ENCODE measurements at regions not wholly inside any gene's neighbourhood (a gene's known extent, or its start where the extent isn't known, plus 50 kb on each side); places are given as distances from the start of the nearest gene placed in this dataset.

DNA sequence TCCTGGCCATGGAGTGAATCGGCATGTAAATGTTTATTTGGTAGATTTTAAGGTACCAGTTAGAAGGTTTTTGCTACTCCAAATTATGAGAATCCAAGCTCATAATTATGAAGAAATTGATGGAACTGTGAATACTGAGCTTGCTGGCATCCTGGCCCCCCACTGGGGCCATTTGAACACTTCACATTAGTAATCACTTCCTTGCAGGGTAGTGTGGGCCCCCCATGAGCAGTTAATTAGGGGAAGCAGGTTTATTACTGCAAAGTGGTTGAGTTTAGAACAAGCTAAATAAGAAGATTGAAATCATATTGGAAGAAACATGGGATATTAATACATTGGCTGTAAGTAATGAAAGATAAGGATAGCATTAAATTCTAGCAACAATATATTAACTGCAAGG, 86.7 kb downstream of the S1PR1 start:
- DNase-seq: no peak

DNA sequence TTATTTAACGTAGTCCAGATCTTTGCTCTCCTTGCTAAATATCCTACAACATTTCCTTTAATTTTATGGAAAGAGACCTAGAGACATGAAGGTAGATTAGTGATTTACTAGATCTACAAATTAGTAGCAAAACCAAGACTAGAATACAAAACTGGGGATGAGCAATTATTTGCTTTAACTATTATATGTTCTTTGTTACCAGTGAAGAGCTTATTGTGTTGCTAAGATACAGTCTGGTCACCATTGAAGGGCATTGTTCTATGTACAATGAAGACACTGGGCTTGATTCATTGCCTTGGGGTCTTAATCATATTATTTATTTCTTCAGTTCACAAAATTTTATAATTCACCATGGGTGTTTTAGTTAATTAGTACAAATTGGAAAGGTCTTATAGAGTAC, 88.3 kb downstream of the S1PR1 start:
- DNase-seq: no peak

DNA sequence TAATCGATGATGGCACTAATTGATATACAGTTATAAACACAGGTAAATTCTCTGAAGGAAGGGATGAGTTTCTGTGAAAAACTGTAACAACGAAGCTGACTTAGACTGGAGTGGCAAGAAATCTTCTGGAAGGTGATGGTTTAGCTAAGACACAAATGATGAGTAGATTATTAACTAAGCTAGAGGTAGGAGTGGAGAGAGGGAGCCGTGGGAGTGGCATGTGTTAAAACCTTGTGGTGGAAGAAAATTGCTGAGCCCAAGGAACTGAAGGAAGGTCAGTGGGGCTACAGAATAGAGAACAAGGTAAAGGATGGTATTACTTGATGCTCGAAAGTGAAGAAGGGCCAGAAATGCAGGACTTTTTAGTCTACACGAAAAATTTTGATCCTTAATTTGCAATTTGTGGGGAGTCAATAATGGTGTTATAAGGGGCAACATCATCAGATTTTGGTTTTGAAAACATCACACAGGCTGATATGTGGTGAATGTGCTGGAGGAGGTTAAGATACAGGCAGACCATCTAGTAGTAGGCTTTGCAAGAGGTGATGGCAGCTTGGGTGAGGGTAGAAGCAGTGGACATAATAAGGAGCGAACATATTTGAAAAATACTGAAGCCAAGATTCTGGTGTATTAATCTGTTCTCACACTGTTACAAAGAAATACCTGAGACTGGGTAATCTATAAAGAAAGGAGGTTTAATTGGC, 93.8 kb downstream of the S1PR1 start:
- no peak for DNase-seq

DNA sequence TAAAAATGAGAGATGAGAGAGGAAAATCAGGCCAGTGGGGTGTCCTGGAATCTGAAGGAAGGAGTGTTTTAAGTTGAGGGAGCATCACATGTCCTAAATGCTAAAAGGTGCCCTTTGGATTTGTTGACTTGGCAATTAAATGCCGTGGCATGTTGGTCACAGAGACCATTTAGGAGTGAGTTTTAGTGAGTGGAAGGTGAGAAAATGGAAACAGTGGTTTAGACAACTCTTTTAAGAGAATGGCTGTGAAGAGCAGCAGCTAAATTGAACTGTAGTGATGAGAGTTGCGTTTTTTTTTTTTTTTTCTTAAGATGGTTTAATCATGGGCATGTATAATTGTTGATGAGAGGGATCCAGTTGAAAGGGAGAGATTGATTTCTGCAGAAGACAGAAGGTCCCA, 95.0 kb downstream of the S1PR1 start:
- DNase-seq: no peak

DNA sequence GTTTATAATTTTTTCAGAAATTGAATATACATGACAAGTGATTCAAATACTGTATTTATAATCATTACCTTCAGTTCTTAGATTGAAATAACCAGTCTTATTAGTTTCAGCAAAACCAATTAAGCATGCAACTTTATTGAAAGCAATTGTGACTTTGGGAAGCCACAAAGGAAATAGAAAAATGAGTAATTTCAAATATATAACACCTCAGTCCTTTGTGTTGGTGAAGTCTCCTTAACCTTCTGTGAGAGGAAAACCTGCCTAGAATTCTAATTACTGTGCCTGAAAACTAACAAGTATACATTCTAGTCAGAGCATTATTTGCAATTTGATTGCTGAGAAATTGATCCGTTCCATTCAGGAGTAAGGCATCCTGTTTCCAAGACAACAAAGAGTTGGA, 95.8 kb downstream of the S1PR1 start:
- no peak for DNase-seq

DNA sequence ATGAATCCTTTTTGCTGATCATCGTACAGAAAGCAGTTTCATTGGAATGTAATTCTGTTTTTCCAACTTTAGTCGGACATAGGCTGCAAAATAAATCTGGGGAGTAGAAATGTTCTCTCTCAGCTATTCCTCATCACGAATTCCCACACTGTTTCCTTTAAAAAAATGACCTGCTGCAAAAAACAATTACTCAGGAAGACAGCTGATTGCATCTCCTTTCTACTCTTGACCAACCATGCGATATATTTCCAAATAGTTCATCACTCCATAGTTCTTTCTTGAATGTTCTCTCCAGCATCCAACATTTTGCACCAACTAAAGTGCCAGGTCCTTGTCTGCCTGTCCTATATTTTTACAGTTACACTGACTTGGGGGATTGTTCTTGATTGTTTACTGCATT, 96.4 kb downstream of the S1PR1 start:
- DNase-seq: no peak

DNA sequence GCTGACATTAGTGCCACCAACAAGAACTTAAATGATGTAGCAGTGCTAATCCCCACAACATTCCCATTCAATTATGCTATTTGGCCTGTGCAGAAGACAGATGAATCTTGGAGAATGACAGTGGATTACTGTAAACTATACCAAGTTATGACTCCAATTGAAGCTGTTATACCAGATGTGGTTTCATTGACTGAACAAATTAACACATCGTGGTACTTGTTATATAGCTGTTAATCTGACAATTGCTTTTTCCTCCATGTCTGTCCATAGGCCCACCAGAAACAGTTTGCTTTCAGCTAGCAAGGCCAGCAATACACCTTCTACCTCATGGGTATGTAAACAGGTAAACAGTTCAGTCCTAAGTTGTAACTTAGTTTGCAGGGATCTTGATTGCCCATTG, 101.1 kb downstream of the S1PR1 start:
- no peak for DNase-seq

DNA sequence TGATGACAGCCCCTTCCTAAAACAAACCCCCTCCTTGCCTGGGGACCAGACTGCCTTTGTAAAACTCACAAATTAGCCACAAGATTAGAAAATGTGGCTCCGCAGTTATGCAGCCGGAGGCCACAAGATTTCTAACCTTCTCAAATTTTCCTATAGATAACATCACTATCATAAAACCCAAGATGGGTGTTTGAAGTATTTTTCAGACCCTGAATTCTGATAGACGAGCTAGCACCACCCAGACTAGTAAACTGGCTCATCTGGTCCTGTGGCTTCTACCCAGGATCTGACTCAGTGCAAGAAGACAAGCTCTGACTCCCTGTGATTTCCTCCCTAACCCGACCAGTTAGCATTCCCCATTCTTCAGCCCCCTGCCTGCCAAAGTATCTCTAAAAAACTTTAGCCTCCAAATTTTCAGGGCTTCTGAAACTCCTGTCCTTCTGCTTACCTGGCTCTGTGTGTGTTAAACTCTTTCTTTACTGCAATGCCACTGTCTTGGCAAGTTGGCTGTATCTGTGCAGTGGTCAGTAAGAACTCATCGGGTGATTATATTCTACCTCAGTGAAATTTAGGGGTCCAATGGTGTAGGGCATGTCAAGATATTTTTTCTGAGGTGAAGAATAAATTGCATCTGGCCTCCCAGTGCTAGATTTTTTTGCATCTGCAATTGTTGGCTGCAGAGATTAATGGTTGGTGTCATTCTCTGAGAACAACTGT, 102.1 kb downstream of the S1PR1 start:
- no peak for DNase-seq

DNA sequence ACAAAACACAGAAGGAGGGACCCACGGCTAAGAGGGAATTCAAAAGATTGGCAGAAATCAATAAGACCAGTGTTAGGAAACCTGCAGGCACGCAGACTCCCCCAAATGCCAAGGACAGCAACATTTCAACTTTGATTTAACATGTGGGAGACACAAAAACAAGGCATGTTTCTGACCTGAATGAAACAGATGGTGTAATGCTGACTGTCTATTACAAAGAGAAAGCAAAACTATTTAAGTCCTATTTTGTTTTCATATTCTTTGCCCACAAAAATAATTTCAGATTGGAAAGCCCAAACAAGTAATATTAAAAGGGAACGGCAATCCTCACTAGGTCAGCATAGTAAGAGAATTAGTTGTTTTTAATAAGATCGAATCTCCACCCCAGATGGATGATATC, 107.9 kb downstream of the S1PR1 start:
- peak; percentile 3 for DNase-seq

DNA sequence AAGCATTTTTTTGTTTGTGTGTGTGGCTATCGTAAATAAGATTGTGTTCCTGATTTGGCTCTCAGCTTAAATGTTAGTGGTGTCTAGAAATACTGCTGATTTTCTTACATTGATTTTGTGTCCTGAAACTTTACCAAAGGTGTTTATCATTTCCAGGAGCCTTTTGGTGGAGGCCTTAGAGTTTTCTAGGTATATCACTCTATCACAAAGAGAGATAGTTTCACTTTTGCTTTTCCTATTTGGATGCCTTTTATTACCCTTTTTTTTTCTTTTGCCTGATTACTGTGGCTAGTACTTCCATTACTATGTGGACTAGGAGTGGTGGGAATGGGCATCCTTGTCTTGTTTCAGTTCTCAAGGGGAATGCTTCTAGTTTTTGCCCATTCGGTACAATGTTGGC, 109.6 kb downstream of the S1PR1 start:
- DNase-seq: no peak

DNA sequence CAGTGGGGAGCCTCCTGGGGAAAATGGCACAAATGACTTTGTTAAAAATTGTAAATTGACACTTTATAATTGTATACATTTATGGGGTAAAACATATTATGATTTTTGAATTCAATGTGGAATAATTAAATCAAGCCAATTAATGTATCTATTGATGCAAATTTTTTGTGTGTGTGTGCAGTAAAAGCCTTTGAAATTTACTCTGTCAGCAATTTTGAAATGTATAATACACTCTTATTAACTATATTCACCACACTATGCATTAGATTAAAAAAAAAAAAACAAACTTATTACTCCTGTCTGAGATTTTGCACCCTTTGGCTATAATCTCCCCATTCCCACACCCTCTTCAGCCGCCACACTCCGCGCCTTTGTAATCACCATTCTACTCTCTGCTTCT, 119.2 kb downstream of the S1PR1 start:
- no peak for DNase-seq

DNA sequence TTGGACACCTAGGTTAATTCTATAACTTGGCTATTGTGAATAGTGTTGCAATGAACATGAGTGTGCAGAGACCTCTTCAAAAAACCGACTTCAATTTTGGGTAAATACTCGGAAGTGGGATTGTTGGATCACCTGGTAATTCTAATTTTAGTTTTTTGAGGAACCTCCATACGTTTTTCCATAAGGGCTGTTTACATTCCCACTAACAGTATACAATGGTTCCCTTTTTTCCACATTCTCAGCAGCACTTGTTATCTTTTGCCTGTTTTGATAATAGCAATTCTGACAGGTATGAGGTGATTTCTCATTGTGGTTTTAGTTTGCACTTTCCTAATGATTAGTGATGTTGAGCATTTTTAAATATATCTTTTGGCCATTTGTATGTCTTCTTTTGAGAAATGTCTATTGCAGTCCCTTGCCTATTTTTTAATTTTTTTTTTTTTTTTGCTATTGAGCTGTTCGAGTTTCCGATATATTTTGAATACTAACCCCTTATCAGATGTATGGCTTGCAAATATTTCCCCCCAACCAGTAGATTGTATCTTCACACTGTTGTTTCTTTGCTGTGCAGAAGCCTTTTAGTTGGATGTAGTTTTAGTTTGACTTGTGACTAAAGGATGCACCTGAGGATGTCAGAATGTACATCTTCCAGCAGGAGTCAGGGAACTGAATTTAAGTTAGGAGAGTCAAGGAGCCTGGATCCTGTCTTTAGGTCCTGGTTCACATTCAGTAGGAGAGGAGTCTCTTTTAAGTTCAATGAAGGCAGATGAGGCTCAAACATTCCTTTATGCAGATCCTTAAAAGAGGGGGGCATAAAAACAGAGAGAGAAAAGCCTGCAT, 120.0 kb downstream of the S1PR1 start:
- no peak for DNase-seq

DNA sequence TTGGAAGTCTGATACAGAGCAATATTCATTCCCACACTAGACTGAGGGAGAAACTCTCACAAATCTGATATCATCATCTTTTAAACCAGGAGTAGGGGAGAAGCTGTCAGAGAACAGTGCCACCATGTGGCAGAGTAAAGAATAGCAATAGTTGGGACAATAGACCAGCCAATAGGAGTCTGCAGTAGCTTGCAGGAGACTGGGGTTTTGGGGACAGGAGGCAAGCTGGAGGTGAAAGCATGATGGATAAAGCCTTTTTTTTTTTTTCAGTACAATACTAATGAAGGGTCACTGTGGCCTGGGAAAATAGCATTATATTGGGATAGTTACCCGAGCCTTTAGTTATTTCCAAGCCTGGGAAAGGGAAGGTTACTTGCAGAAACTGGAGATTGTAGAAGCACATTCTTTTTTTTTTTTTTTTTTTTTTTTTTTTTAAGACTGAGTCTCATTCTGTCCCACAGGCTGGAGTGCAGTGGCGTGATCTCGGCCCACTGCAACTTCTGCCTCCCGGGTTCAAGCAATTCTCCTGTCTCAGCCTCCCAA, 120.7 kb downstream of the S1PR1 start:
- DNase-seq: peak; percentile 87

DNA sequence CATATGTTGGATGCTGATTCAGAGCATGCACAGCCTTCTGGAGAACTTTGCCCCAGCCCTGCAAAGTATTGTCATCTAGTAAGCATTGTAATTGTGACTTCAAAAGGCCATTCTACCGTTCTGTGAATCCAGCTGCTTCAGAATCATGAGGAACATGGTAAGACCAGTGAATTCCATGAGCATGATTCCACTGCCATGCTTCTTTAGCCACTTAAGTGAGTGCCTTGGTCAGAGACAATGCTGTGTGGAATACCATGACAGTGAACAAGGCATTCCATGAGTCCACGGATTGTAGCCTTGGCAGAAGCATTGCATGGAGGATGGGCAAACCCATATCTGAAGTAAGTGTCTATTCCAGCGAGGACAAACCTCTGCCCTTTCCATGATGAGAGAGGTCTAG, 123.7 kb downstream of the S1PR1 start:
- DNase-seq: no peak

DNA sequence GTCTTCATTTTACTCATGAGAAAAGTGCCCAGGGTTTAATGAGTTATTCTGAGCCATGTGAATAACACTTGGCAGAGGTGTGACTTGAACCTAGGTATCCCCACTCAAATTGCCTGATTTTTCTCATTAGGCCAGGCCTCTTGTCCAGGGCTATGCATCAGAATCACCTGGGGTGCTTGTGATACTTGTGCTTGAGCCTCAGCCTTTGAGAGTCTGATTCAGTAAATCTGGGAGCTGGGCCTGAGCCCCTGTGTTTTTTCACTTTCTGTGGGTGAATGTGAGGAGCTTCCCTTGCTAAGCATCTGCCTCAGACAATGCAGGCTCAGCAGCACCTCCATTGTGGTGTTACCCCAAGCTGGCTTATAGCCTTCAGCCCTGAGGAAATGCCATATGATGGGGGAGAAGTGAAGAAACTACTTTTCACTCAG, 127.1 kb downstream of the S1PR1 start:
- no peak for DNase-seq

DNA sequence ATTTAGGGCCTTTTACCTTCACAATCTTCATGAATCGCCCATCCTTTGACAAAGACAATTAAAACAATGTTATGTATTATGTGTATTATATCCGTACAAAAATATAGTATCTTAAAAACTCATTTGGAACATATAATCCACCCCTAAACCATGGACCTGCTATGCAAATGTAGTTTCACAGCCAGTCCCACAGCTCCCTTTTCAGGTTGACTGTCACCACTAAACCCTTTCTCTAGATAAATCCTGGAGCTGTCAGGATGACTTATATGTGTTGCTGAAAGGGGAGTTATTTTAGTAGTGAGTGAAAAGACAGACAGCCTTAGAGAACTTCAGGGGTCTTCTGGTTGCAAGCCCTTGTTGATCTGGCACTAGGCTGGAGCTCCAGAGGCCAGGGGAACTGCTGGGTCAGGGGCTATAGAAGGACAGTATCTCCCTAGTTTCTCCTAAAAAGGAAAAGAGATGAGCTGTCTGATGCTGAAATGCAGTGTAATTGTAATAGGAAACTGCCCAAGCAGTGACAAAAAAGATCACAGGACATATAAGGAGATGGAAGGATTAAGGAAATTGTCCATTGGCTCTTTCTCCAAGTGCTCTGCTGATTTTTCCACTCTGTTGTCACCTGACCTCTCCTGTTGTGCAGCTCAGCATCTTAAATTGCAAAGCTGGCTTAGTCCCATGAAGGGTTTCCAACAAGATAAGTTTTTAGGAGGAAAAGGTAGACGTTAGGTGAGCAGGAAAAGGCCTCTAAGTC, 127.7 kb downstream of the S1PR1 start:
- DNase-seq: no peak

DNA sequence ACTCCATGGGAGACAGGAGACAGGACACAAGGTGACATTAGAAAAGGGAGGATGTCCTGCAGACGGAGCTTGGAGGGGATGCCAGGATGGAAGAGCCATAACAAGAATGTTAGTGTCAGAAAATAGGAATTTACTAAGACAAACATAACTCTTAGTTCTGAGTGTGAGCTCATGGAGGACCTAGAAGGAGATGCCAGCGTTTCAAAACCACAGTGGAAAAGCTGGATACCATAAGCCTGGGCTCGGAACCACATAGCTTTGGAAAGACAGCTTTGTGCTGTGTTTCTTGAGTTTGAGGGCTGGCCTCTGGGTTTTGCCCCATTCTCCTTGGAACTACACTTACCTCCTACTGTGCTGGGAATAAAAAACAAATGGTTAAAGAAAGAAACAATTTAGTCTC, 128.4 kb downstream of the S1PR1 start:
- DNase-seq: no peak

DNA sequence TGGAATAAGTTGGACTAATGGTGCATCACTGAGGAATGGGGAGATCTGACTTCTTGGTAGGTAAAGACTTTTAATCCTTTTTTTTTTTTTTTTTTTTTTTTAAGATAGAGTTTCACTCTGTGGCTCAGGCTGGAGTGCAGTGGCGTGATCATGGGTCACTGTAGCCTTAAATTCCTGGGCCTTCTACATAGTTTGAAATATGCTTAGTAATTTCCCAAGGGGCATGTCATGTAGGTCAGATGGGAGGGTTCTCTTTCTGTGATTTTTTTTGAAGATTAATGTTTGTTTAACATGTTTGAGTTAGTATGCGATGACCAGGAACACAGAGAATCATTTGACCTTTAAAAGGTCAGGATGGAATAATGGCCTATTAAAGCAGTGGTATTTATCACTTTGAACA, 129.1 kb downstream of the S1PR1 start:
- DNase-seq: no peak

DNA sequence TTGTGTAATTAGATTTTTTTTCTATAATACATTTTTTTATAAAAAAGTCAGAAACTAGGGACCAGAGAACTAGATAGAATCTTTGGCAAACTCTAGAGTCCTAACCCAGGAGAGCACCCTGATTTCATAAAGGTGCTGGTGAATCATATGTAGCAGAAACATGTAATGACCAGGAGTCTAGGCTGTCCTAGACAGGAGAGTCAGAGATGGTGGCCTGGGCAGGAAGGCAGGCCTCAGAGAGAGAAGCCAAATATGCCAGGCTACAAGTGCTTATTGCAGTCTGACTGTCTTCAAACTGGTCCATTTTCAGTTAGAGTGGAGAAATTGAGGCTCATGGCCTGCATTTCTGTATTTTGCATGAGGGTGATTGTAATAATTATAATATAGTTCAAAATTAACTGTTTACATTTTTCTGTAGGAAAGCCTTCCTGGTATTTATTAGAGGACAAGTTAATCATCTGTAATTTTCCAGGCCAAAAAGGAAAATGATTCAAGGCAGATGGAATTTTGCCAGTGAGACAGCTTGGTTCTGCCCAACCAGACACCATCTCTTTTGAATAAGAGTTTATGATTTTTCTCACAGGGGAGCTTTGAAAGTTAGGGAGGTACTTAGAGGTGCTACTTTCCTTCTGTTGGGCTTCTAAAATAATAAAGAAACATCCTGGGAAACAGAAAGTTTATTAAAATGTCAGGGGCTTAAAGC, 129.8 kb downstream of the S1PR1 start:
- DNase-seq: no peak

DNA sequence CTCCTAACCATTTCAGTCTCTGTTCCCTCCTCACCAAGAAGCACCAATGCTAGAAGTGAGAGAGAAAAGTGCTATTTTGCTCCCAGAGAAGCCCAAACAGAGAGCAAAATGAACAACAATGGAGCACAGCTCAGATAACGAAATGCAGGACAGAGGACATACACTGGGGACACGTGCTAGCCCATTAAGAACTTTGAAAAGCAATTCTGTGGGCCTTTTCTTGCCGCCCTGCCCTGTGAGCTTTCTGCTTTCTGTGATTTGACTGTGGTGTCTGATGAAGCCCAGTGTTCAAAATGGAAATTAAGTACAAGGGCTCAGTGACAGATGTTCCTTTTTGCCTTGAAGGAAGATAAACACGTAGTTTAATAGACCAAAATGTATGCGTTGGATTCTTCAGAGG, 130.8 kb downstream of the S1PR1 start:
- DNase-seq: no peak

DNA sequence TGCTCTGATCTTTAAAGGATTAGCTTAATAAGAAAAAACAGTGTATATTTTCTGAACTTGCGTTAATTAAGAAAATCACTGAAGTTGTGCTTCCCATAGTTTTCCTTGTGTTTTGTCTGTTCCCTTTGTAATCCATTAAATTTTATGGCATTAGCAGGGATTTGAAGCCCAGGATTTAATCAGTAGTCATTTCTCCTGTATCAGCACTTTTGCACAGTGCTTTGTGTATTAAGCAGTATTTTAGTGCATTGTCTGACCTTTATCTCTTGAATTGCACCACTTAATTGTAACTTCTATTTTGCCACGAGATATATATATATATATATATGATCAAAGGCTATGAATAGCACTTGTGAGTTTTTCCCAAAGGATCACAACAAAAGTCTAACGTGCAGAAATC, 133.7 kb downstream of the S1PR1 start:
- DNase-seq: no peak

DNA sequence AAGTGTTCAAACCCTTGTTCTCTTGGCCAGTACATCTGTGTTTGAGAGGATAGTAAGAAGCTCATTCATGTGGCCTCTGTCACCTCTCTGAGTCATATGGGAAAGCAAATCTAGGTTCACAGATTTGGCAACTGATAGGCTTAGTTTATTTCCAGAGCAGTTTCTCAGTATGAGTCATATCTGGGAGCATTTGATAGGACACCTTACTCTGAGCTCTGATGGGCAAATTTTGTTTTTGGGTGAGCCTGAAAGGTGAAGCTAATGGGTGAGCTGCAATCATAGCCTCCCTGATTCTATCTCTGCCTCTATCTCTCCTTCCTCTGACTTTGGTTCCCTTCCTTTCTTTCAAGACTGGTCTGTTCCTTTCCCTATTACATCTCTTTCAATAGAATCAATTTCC, 134.4 kb downstream of the S1PR1 start:
- no peak for DNase-seq

Measured in NCI-H2171 treated with DMSO at 0.1 percent for 48 hours (cell line).